HG03342 (cell line): ENCODE measurements at regions not wholly inside any gene's neighbourhood (a gene's known extent, or its start where the extent isn't known, plus 50 kb on each side); places are given as distances from the start of the nearest gene placed in this dataset.

Experiments used
- ATAC-seq: cut with Tn5 transposase; IDR thresholded peaks from one replicate; pipeline ENCODE4 v1.9.1; 2021; ENCODE audit warnings: mild to moderate bottlenecking, moderate library complexity; ENCODE audit not compliant: unreplicated experiment

- ATAC-seq, result no peak
Observed at GRCh38 chr4:137333031-137333430, 199.3 kb downstream of the PCDH18 start.

- ATAC-seq, result no peak
Observed at GRCh38 chr4:137312257-137312656, 220.0 kb downstream of the PCDH18 start.

GRCh38 chr4:137310593-137311490 lies 221.5 kb downstream of the PCDH18 start:
- ATAC-seq, result no peak

- no peak for ATAC-seq
Observed at GRCh38 chr4:137310166-137310565, 222.1 kb downstream of the PCDH18 start.

- no peak for ATAC-seq
Observed at GRCh38 chr4:137309424-137309823, 222.9 kb downstream of the PCDH18 start.

- no peak for ATAC-seq
Observed at GRCh38 chr4:137307806-137308205, 224.5 kb downstream of the PCDH18 start.

GRCh38 chr4:137300776-137301175 lies 231.5 kb downstream of the PCDH18 start:
- ATAC-seq, result no peak

- ATAC-seq, result no peak
Observed at GRCh38 chr4:137299281-137299680, 233.0 kb downstream of the PCDH18 start.

- ATAC-seq, result no peak
Observed at GRCh38 chr4:137293281-137293680, 239.0 kb downstream of the PCDH18 start.

- no peak for ATAC-seq
Observed at GRCh38 chr4:137283737-137284136, 248.6 kb downstream of the PCDH18 start.

- ATAC-seq, result no peak
Observed at GRCh38 chr4:137278431-137278830, 253.9 kb downstream of the PCDH18 start.

GRCh38 chr4:137274404-137274803 lies 257.9 kb downstream of the PCDH18 start:
- ATAC-seq, result no peak

GRCh38 chr4:137267024-137267423 lies 265.3 kb downstream of the PCDH18 start:
- ATAC-seq, result no peak

- ATAC-seq, result no peak
Observed at GRCh38 chr4:137266511-137266910, 265.8 kb downstream of the PCDH18 start.

GRCh38 chr4:137263206-137263605 lies 269.1 kb downstream of the PCDH18 start:
- ATAC-seq, result no peak

GRCh38 chr4:137253949-137254348 lies 278.3 kb downstream of the PCDH18 start:
- no peak for ATAC-seq

GRCh38 chr4:137249112-137249511 lies 283.2 kb downstream of the PCDH18 start:
- ATAC-seq, result no peak

GRCh38 chr4:137238456-137239162 lies 293.7 kb downstream of the PCDH18 start:
- no peak for ATAC-seq

GRCh38 chr4:137226900-137227299 lies 305.4 kb downstream of the PCDH18 start:
- no peak for ATAC-seq

GRCh38 chr4:137226221-137226620 lies 306.1 kb downstream of the PCDH18 start:
- no peak for ATAC-seq

GRCh38 chr4:137213372-137214173 lies 318.7 kb downstream of the PCDH18 start:
- ATAC-seq, result no peak
